Transverse colon (tissue), 4 donors: ENCODE measurements at regions not wholly inside any gene's neighbourhood (a gene's known extent, or its start where the extent isn't known, plus 50 kb on each side); places are given as distances from the start of the nearest gene placed in this dataset.

Experiments used
- CTCF ChIP-seq, 5 experiments: fragments of 200-600 bp in 3 of 5; fragments of 450-650 bp in 2 of 5; sonication (generic) in 3 of 5; IDR thresholded peaks; 1 replicate in 2 of 5; 2 replicates in 3 of 5; pipeline ENCODE4 v1.5.1; 2016 to 2017; ENCODE audit warnings: antibody characterized with exemption in 5 of 5, inconsistent platforms in 3 of 5, mild to moderate bottlenecking in 2 of 5, moderate library complexity in 1 of 5
- EP300 ChIP-seq: sonication (generic); formaldehyde crosslinking; IDR thresholded peaks from one replicate; pipeline ENCODE4 v1.6.1; 2017; ENCODE audit warnings: antibody characterized with exemption, low read depth
- POLR2A ChIP-seq: fragments of 450-650 bp; IDR thresholded peaks from one replicate; pipeline ENCODE4 v1.6.1; 2016; ENCODE audit warnings: antibody characterized with exemption, mild to moderate bottlenecking, moderate library complexity
- POLR2AphosphoS5 ChIP-seq, 3 donors: sonication (generic); formaldehyde crosslinking; IDR thresholded peaks; one replicate each; pipeline ENCODE4 v1.6.1; 2016; ENCODE audit warnings: antibody characterized with exemption in 3 of 3

GRCh38 chr11:31926106-31926505 is 115.0 kb upstream of the PAX6 start:
- TF ChIP-seq CTCF (IDR thresholded peaks at IDR 0.05) (no peak), POLR2A (no peak), EP300 (no peak), POLR2AphosphoS5 (IDR thresholded peaks at IDR 0.05) (no peak)
